IMR-90 (cell line): ENCODE measurements at regions not wholly inside any gene's neighbourhood (a gene's known extent, or its start where the extent isn't known, plus 50 kb on each side); places are given as distances from the start of the nearest gene placed in this dataset.

Experiments
- ATAC-seq: fragments of 200-7000 bp; cut with Tn5 transposase; 2 replicates; pipeline ENCODE4 v1.9.1; 2020; ENCODE audit warnings: low read depth, mild to moderate bottlenecking, moderate library complexity
- BruUV-seq: library from RNA; stranded (reverse); fragments of 400-500 nt; replicated peaks from 2 replicates; lab custom pipeline; 2021; lab: Mats Ljungman, UMichigan
- CTCF ChIA-PET: fragments of 300-600 bp; formaldehyde crosslinking; extraction: SDS; loops from one replicate; lab custom pipeline; 2021; ENCODE audit warnings: antibody characterized with exemption; lab: Yijun Ruan, JAX
- POLR2A ChIA-PET: fragments of 300-600 bp; sonication (Branson Sonifier 250); formaldehyde crosslinking; loops from one replicate; lab custom pipeline; 2022; ENCODE audit warnings: antibody characterized with exemption; ENCODE audit not compliant: unreplicated experiment; lab: Charles Lee
- DNase-seq: peaks from one replicate; pipeline ENCODE4 v3.0.0; 2013
- H2AFZ ChIP-seq: replicated peaks from 2 replicates; pipeline ENCODE3; 2013; ENCODE audit warnings: low read length, mild to moderate bottlenecking; ENCODE audit not compliant: poor library complexity
- H2AK5ac ChIP-seq: 2 replicates; pipeline ENCODE4 v1.6.1; 2013; ENCODE audit warnings: low read depth, low read length, inconsistent platforms
- H2AK9ac ChIP-seq: replicated peaks from 2 replicates; pipeline ENCODE3; 2013; ENCODE audit warnings: mild to moderate bottlenecking, low read depth, low read length, moderate library complexity; ENCODE audit not compliant: poor library complexity
- H2BK120ac ChIP-seq: 2 replicates; pipeline ENCODE4 v1.6.1; 2013; ENCODE audit warnings: low read depth, low read length, inconsistent platforms
- H2BK15ac ChIP-seq: 3 replicates; pipeline ENCODE4 v1.6.1; 2013; ENCODE audit warnings: low read depth, low read length, inconsistent platforms
- H2BK20ac ChIP-seq: 2 replicates; pipeline ENCODE4 v1.6.1; 2013; ENCODE audit warnings: low read depth, mild to moderate bottlenecking, inconsistent platforms, low read length, moderate library complexity
- H2BK5ac ChIP-seq: 2 replicates; pipeline ENCODE4 v1.6.1; 2013; ENCODE audit warnings: mild to moderate bottlenecking, low read depth, low read length, inconsistent platforms; ENCODE audit not compliant: poor library complexity, severe bottlenecking
- H3K14ac ChIP-seq: replicated peaks from 2 replicates; pipeline ENCODE4 v1.6.1; 2013; ENCODE audit warnings: low read depth, low read length, inconsistent platforms
- H3K18ac ChIP-seq: 2 replicates; pipeline ENCODE4 v1.6.1; 2013; ENCODE audit warnings: low read depth, low read length, control low read depth
- H3K23ac ChIP-seq: 2 replicates; pipeline ENCODE4 v1.6.1; 2013; ENCODE audit warnings: low read depth, low read length, inconsistent platforms
- H3K27ac ChIP-seq: 2 replicates; pipeline ENCODE4 v1.5.1; 2013; ENCODE audit warnings: mild to moderate bottlenecking, control low read depth, low read length; ENCODE audit not compliant: insufficient read depth
- H3K27me3 ChIP-seq: 2 replicates; pipeline ENCODE4 v1.6.1; 2013; ENCODE audit warnings: low read length; ENCODE audit not compliant: control insufficient read depth, insufficient read depth
- H3K36me3 ChIP-seq: 2 replicates; pipeline ENCODE4 v1.6.1; 2013; ENCODE audit warnings: low read length, mixed read lengths; ENCODE audit not compliant: control insufficient read depth, insufficient read depth
- H3K4ac ChIP-seq: 2 replicates; pipeline ENCODE4 v1.6.1; 2013; ENCODE audit warnings: low read depth, low read length, inconsistent platforms
- H3K4me1 ChIP-seq: 2 replicates; pipeline ENCODE4 v1.6.1; 2013; ENCODE audit warnings: low read length, mixed read lengths; ENCODE audit not compliant: control insufficient read depth, insufficient read depth
- H3K4me2 ChIP-seq: 2 replicates; pipeline ENCODE4 v1.6.1; 2013; ENCODE audit warnings: low read depth, mild to moderate bottlenecking, control low read depth, low read length, moderate library complexity
- H3K4me3 ChIP-seq: 2 replicates; pipeline ENCODE4 v1.5.1; 2013; ENCODE audit warnings: low read depth, mild to moderate bottlenecking, control low read depth, low read length, moderate library complexity; ENCODE audit not compliant: insufficient read depth
- H3K56ac ChIP-seq: 2 replicates; pipeline ENCODE4 v1.6.1; 2013; ENCODE audit warnings: low read length, inconsistent platforms; ENCODE audit not compliant: insufficient read depth; ENCODE audit errors: extremely low read depth
- H3K79me1 ChIP-seq, 2 experiments: 2 replicates each; pipeline ENCODE4 v1.6.1; 2013; ENCODE audit warnings: low read length in 2 of 2, inconsistent platforms in 1 of 2, low read depth in 1 of 2
- H3K9ac ChIP-seq: 2 replicates; pipeline ENCODE4 v1.6.1; 2013; ENCODE audit warnings: low read depth, low read length, control low read depth
- H3K9me1 ChIP-seq: 2 replicates; pipeline ENCODE4 v1.6.1; 2013; ENCODE audit warnings: low read length, inconsistent platforms; ENCODE audit not compliant: insufficient read depth
- H3K9me3 ChIP-seq: 2 replicates; pipeline ENCODE4 v1.6.1; 2013; ENCODE audit warnings: low read length; ENCODE audit not compliant: control insufficient read depth, insufficient read depth
- H4K20me1 ChIP-seq: 2 replicates; pipeline ENCODE4 v1.6.1; 2013; ENCODE audit warnings: low read length, inconsistent platforms; ENCODE audit not compliant: insufficient read depth
- H4K5ac ChIP-seq: 2 replicates; pipeline ENCODE4 v1.6.1; 2013; ENCODE audit warnings: mild to moderate bottlenecking, low read depth, low read length, control low read depth
- H4K8ac ChIP-seq, 2 experiments: 2 replicates each; pipeline ENCODE4 v1.6.1; 2013; ENCODE audit warnings: low read depth in 2 of 2, low read length in 2 of 2, control low read depth in 1 of 2, inconsistent platforms in 1 of 2
- H4K91ac ChIP-seq: 2 replicates; pipeline ENCODE4 v1.6.1; 2013; ENCODE audit warnings: low read depth, low read length, inconsistent platforms; ENCODE audit not compliant: insufficient read depth
- BHLHE40 ChIP-seq: fragments of 150-350 bp; IDR thresholded peaks from 2 replicates; pipeline ENCODE4 v1.6.1; 2016; ENCODE audit warnings: mild to moderate bottlenecking, low read depth, low read length
- CEBPB ChIP-seq: IDR thresholded peaks from 2 replicates; pipeline ENCODE4 v1.6.1; 2012; ENCODE audit warnings: low read depth, low read length, improper control_type of control experiment
- CHD1 ChIP-seq: IDR thresholded peaks from 2 replicates; pipeline ENCODE4 v1.6.1; 2012; ENCODE audit warnings: low read depth, low read length, improper control_type of control experiment
- CTCF ChIP-seq: conservative IDR thresholded peaks from 2 replicates; pipeline ENCODE4 v1.5.1; 2012; ENCODE audit warnings: mild to moderate bottlenecking, low read depth, low read length, improper control_type of control experiment
- ELK1 ChIP-seq: fragments of 150-350 bp; IDR thresholded peaks from 2 replicates; pipeline ENCODE4 v1.6.1; 2016; ENCODE audit warnings: low read depth, mild to moderate bottlenecking, low read length, moderate library complexity, borderline replicate concordance
- FOS ChIP-seq: fragments of 150-350 bp; IDR thresholded peaks from 2 replicates; pipeline ENCODE4 v1.6.1; 2016; ENCODE audit warnings: low read depth, low read length
- MAFK ChIP-seq: IDR thresholded peaks from 2 replicates; pipeline ENCODE4 v1.6.1; 2012; ENCODE audit warnings: low read depth, low read length, improper control_type of control experiment
- MAZ ChIP-seq: IDR thresholded peaks from 2 replicates; pipeline ENCODE4 v1.6.1; 2012; ENCODE audit warnings: low read depth, mild to moderate bottlenecking, low read length, improper control_type of control experiment, moderate library complexity, borderline replicate concordance
- MXI1 ChIP-seq: IDR thresholded peaks from 2 replicates; pipeline ENCODE4 v1.6.1; 2012; ENCODE audit warnings: low read depth, mild to moderate bottlenecking, low read length, moderate library complexity, borderline replicate concordance
- NFE2L2 ChIP-seq: fragments of 150-350 bp; IDR thresholded peaks from 2 replicates; pipeline ENCODE4 v1.6.1; 2016; ENCODE audit warnings: low read depth, mild to moderate bottlenecking, low read length
- POLR2A ChIP-seq: IDR thresholded peaks from 2 replicates; pipeline ENCODE4 v1.6.1; 2012; ENCODE audit warnings: mild to moderate bottlenecking, low read depth, low read length
- RAD21 ChIP-seq: IDR thresholded peaks from 2 replicates; pipeline ENCODE4 v1.6.1; 2012; ENCODE audit warnings: low read length, improper control_type of control experiment
- RCOR1 ChIP-seq: IDR thresholded peaks from 2 replicates; pipeline ENCODE4 v1.6.1; 2012; ENCODE audit warnings: mild to moderate bottlenecking, low read length, improper control_type of control experiment; ENCODE audit not compliant: insufficient replicate concordance
- RFX5 ChIP-seq: IDR thresholded peaks from 2 replicates; pipeline ENCODE4 v1.8.0; 2012; ENCODE audit warnings: low read depth, mild to moderate bottlenecking, low read length, moderate library complexity
- SMC3 ChIP-seq: fragments of 150-350 bp; IDR thresholded peaks from 2 replicates; pipeline ENCODE4 v1.6.1; 2016; ENCODE audit warnings: low read depth, mild to moderate bottlenecking, antibody characterized with exemption, low read length, moderate library complexity
- USF2 ChIP-seq: fragments of 150-350 bp; IDR thresholded peaks from 2 replicates; pipeline ENCODE4 v1.6.1; 2017; ENCODE audit warnings: mild to moderate bottlenecking, antibody characterized with exemption, low read length, low read depth
- WGBS, 2 experiments: methylation state at CpG; one replicate each; pipeline versions ENCODE4 v1.1.5 to v1.1.7; 2013; ENCODE audit warnings: missing lambda C conversion rate in 2 of 2; ENCODE audit not compliant: insufficient read length in 1 of 2; ENCODE audit errors: extremely low coverage in 2 of 2; 5-methylcytosine and 5-hydroxymethylcytosine counted together
- dilution Hi-C: fragments of 300-500 bp; cut with HindIII; formaldehyde crosslinking; loops from one replicate; pipeline ENCODE4 v1.14.3; 2018; ENCODE audit warnings: low sequenced_read_pairs; ENCODE audit not compliant: unreplicated experiment
- in situ Hi-C: fragments of 300-500 bp; cut with MboI; formaldehyde crosslinking; loops from 3 replicates; pipeline ENCODE4 v1.14.3; 2019; ENCODE audit warnings: low sequenced_read_pairs, inconsistent platforms, mixed read lengths
- intact Hi-C: fragments of 100-400 bp; cut with micrococcal nuclease; formaldehyde crosslinking; loops from 2 replicates; pipeline ENCODE4 v1.10.0; 2022

- DNase-seq (no peak), ATAC-seq (no peak)
- H4K91ac ChIP-seq: no peak overlapping the region
- H4K20me1 ChIP-seq: no peaks in the 10 kb centered on the region
- H3K4me1 ChIP-seq: peaks cover 13% of the 10 kb centered on the region
- BruUV-seq: no TSS peak
- no peak overlapping the region for H2BK5ac ChIP-seq
- H3K4me3 ChIP-seq: no peak overlapping the region
- H3K18ac ChIP-seq: peak overlapping the region; percentile 47; the same call in 1 of the 2 replicates
- in situ Hi-C loops: no loop called here
- H3K23ac ChIP-seq: no peak overlapping the region
- H2AFZ ChIP-seq: no peak overlapping the region
- no peak overlapping the region for H2AK9ac ChIP-seq
- no peaks in the 10 kb centered on the region for H3K79me1 ChIP-seq
- no peaks in the 10 kb centered on the region for H3K36me3 ChIP-seq
- peaks cover 4% of the 10 kb centered on the region; the same call in 1 of the 2 replicates for H3K9me1 ChIP-seq
- no peak overlapping the region for H3K9ac ChIP-seq
- no peak overlapping the region for H3K56ac ChIP-seq
- H3K27me3 ChIP-seq: no peaks in the 10 kb centered on the region
- H2BK20ac ChIP-seq: no peak overlapping the region
- ChIA-PET CTCF (no interaction called here), POLR2A (no interaction called here)
- no peak overlapping the region; the same call in 1 of the 2 replicates for H2BK120ac ChIP-seq
- H4K5ac ChIP-seq: no peak overlapping the region
- no peak overlapping the region for H2AK5ac ChIP-seq
- no peak overlapping the region for H3K4me2 ChIP-seq
- H3K27ac ChIP-seq: no peak overlapping the region
- WGBS, 2 experiments: no CpG with 5 or more reads among the region's 1 CpG
- no peak overlapping the region for H2BK15ac ChIP-seq
- no peak overlapping the region for H3K14ac ChIP-seq
- intact Hi-C loops: loop anchor here (5.0 to 10.0 kb wide), 2 partner anchors 215 to 318 kb away; partner anchors contain the start of gene PRICKLE1
- H4K8ac ChIP-seq: no peak overlapping the region
- dilution Hi-C loops: no loop called here
- TF ChIP-seq BHLHE40 (no peak), RCOR1 (no peak), USF2 (no peak), CTCF (no peak), MXI1 (no peak), SMC3 (no peak), RAD21 (no peak), MAFK (no peak), NFE2L2 (no peak), ELK1 (no peak), FOS (no peak), MAZ (no peak), RFX5 (no peak), POLR2A (no peak), CEBPB (no peak), CHD1 (no peak)
- no peaks in the 10 kb centered on the region for H3K9me3 ChIP-seq
- H3K4ac ChIP-seq: no peak overlapping the region
These were observed 210.4 kb upstream of the PRICKLE1 start for GRCh38 chr12:42799966-42800365.
